Effector memory CD4-positive, alpha-beta T cell (primary cell): ENCODE measurements at regions not wholly inside any gene's neighbourhood (a gene's known extent, or its start where the extent isn't known, plus 50 kb on each side); places are given as distances from the start of the nearest gene placed in this dataset.

Experiments used
- DNase-seq, 3 donors: peaks; one replicate each; pipeline ENCODE4 v3.0.0-alpha.2; 2020
- H3K27ac ChIP-seq: 2 replicates; pipeline ENCODE4 v1.7.0; 2013; ENCODE audit warnings: mild to moderate bottlenecking, low read length, moderate library complexity; ENCODE audit not compliant: insufficient read depth, poor library complexity, severe bottlenecking
- H3K27me3 ChIP-seq: replicated peaks from 2 replicates; pipeline ENCODE4 v1.7.0; 2013; ENCODE audit warnings: mild to moderate bottlenecking, low read length; ENCODE audit not compliant: insufficient read depth, control insufficient read depth, poor library complexity, severe bottlenecking
- H3K36me3 ChIP-seq: 2 replicates; pipeline ENCODE4 v1.7.0; 2013; ENCODE audit warnings: mild to moderate bottlenecking, low read length, moderate library complexity; ENCODE audit not compliant: control insufficient read depth, insufficient read depth
- H3K4me1 ChIP-seq: 2 replicates; pipeline ENCODE4 v1.7.0; 2013; ENCODE audit warnings: low read length, mild to moderate bottlenecking; ENCODE audit not compliant: control insufficient read depth, insufficient read depth, poor library complexity, severe bottlenecking
- H3K4me3 ChIP-seq: 2 replicates; pipeline ENCODE4 v1.7.0; 2013; ENCODE audit warnings: low read length, low read depth, mild to moderate bottlenecking; ENCODE audit not compliant: insufficient read depth, poor library complexity, severe bottlenecking
- H3K9me3 ChIP-seq: 2 replicates; pipeline ENCODE4 v1.7.0; 2013; ENCODE audit warnings: mild to moderate bottlenecking, low read length, moderate library complexity; ENCODE audit not compliant: control insufficient read depth

- no peak overlapping the region for H3K4me3 ChIP-seq
- no peaks in the 10 kb centered on the region for H3K4me1 ChIP-seq
- no peaks in the 10 kb centered on the region for H3K27me3 ChIP-seq
- no peak overlapping the region for H3K27ac ChIP-seq
- H3K36me3 ChIP-seq, result no peaks in the 10 kb centered on the region
- DNase-seq, result peak in 1 of 3 donors; percentile 18
- H3K9me3 ChIP-seq, result no peaks in the 10 kb centered on the region
These were observed 818.6 kb downstream of the GRID1 start for GRCh38 chr10:85548034-85548433.
